ENCODE measurements at regions not wholly inside any gene's neighbourhood (a gene's known extent, or its start where the extent isn't known, plus 50 kb on each side); places are given as distances from the start of the nearest gene placed in this dataset.

DNA sequence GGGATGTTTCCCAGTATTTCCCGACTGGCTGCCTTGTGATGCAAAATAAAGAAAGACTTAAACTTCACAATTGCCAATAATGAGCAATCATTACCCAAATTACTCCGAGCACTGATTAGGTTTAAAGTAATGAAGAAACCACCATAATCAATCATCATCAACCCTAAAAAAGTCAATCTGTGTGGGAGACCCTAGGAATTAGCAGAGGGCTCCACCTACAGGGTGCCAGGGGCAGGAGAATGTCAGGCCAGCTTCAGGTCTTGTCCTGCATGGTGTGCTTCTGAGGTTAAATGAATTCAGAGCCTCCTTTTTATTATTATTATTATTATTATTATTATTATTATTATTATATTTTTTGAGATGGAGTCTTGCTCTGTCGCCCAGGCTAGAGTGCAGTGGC is 478.0 kb upstream of the ARRDC4 start:
- Mint-ChIP-seq H3K9me3 (peaks cover 20% of the 10 kb centered on the region), H3K4me1 (no peaks in the 10 kb centered on the region), H3K27me3 (ENCODE audit: low read depth) (no peaks in the 10 kb centered on the region; the same call in 1 of the 2 replicates), H3K36me3 (no peaks in the 10 kb centered on the region), H3K27ac (no peak overlapping the region), H3K4me3 (no peak overlapping the region)
- POLR2A ChIA-PET = no interaction called here
- CTCF ChIA-PET = interaction anchor here (0.7 to 1.5 kb wide), 3 partner anchors 9 to 237 kb away, joined by 3 to 18 read pairs (median 6); no protein-coding TSS in a partner anchor
- peak; percentile 45 for DNase-seq (ENCODE audit: low spot score)
- ATAC-seq = peak; percentile 87
- TF ChIP-seq KAT7 (CRISPR knock-in tag; IDR thresholded peaks at IDR 0.05; ENCODE audit: borderline replicate concordance) (no peak), HMGA2 (CRISPR knock-in tag; IDR thresholded peaks at IDR 0.05) (peak; percentile 57; the same call in 1 of the 2 replicates), ZNF423 (CRISPR knock-in tag; IDR thresholded peaks at IDR 0.05) (no peak), ZNF138 (CRISPR knock-in tag; conservative IDR thresholded peaks at IDR 0.05) (no peak)
- TF ChIP-seq, protein P1, sequence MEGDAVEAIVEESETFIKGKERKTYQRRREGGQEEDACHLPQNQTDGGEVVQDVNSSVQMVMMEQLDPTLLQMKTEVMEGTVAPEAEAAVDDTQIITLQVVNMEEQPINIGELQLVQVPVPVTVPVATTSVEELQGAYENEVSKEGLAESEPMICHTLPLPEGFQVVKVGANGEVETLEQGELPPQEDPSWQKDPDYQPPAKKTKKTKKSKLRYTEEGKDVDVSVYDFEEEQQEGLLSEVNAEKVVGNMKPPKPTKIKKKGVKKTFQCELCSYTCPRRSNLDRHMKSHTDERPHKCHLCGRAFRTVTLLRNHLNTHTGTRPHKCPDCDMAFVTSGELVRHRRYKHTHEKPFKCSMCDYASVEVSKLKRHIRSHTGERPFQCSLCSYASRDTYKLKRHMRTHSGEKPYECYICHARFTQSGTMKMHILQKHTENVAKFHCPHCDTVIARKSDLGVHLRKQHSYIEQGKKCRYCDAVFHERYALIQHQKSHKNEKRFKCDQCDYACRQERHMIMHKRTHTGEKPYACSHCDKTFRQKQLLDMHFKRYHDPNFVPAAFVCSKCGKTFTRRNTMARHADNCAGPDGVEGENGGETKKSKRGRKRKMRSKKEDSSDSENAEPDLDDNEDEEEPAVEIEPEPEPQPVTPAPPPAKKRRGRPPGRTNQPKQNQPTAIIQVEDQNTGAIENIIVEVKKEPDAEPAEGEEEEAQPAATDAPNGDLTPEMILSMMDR (IDR thresholded peaks at IDR 0.05) = no peak; the same call in 1 of the 2 replicates
- TF ChIP-seq, protein P2, sequence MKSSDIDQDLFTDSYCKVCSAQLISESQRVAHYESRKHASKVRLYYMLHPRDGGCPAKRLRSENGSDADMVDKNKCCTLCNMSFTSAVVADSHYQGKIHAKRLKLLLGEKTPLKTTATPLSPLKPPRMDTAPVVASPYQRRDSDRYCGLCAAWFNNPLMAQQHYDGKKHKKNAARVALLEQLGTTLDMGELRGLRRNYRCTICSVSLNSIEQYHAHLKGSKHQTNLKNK (CRISPR knock-in tag; IDR thresholded peaks at IDR 0.05) = no peak
- TF ChIP-seq, protein P3, sequence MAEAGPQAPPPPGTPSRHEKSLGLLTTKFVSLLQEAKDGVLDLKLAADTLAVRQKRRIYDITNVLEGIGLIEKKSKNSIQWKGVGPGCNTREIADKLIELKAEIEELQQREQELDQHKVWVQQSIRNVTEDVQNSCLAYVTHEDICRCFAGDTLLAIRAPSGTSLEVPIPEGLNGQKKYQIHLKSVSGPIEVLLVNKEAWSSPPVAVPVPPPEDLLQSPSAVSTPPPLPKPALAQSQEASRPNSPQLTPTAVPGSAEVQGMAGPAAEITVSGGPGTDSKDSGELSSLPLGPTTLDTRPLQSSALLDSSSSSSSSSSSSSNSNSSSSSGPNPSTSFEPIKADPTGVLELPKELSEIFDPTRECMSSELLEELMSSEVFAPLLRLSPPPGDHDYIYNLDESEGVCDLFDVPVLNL (CRISPR knock-in tag; IDR thresholded peaks at IDR 0.05; ENCODE audit: borderline replicate concordance, low read depth) = no peak

DNA sequence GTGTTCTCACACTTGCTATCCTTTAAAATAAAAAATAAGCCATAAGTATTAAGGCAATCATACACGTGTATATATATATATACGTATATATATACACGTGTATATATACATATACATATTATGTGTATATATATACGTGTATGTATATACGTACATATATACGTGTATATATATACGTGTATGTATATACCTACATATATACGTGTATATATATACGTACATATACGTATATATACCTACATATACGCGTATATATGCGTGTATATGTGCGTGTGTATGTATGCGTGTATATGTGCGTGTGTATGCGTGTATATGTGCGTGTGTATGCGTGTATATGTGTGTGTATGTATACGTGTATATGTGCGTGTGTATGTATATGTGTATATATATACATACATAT is 477.3 kb upstream of the ARRDC4 start:
- POLR2A ChIA-PET = no interaction called here
- Mint-ChIP-seq H3K27me3 (ENCODE audit: low read depth) (no peaks in the 10 kb centered on the region; the same call in 1 of the 2 replicates), H3K9me3 (peaks cover 20% of the 10 kb centered on the region), H3K36me3 (no peaks in the 10 kb centered on the region), H3K4me1 (no peaks in the 10 kb centered on the region), H3K27ac (no peak overlapping the region), H3K4me3 (no peak overlapping the region)
- TF ChIP-seq KAT7 (CRISPR knock-in tag; IDR thresholded peaks at IDR 0.05; ENCODE audit: borderline replicate concordance) (no peak), HMGA2 (CRISPR knock-in tag; IDR thresholded peaks at IDR 0.05) (0 out of 2 replicates have a peak, but pooled peaks have one; percentile 26)
- DNase-seq (ENCODE audit: low spot score) (no peak), ATAC-seq (no peak)
- CTCF ChIA-PET = interaction anchor here (0.7 to 1.5 kb wide), 3 partner anchors 9 to 238 kb away, joined by 3 to 18 read pairs (median 6); no protein-coding TSS in a partner anchor

DNA sequence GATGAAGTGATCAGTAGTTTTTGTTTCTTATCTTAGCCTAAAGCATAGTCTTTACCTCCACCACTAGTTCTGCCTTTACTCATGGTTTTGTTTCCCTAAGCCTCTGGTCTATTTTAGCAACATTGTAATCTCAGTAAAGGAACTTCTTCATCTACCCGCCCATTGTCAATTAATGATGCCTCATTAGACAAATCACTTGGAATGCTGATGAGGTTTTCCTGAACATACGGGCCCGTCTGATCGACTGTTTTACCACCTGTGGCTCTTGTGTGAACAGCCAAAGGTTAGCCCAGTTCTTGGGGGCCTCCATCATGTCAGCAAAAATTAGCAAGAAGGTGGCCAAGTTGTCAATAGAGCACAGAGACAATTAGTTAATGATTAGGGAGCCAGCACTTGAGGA is 470.1 kb upstream of the ARRDC4 start:
- ChIA-PET POLR2A (no interaction called here), CTCF (no interaction called here)
- Mint-ChIP-seq H3K27me3 (ENCODE audit: low read depth) (no peaks in the 10 kb centered on the region; the same call in 1 of the 2 replicates), H3K4me1 (no peaks in the 10 kb centered on the region), H3K36me3 (no peaks in the 10 kb centered on the region), H3K9me3 (peaks cover 10% of the 10 kb centered on the region), H3K4me3 (no peak overlapping the region), H3K27ac (no peak overlapping the region)
- DNase-seq (ENCODE audit: low spot score) (no peak), ATAC-seq (no peak)
- TF ChIP-seq, protein P4, sequence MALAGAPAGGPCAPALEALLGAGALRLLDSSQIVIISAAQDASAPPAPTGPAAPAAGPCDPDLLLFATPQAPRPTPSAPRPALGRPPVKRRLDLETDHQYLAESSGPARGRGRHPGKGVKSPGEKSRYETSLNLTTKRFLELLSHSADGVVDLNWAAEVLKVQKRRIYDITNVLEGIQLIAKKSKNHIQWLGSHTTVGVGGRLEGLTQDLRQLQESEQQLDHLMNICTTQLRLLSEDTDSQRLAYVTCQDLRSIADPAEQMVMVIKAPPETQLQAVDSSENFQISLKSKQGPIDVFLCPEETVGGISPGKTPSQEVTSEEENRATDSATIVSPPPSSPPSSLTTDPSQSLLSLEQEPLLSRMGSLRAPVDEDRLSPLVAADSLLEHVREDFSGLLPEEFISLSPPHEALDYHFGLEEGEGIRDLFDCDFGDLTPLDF (CRISPR knock-in tag; IDR thresholded peaks at IDR 0.05) = no peak
- TF ChIP-seq NFE2L1 (CRISPR knock-in tag; IDR thresholded peaks at IDR 0.05) (no peak), JUN (CRISPR knock-in tag; IDR thresholded peaks at IDR 0.05) (no peak), ZNF396 (CRISPR knock-in tag; IDR thresholded peaks at IDR 0.05; ENCODE audit: borderline replicate concordance) (no peak), PRRX2 (CRISPR knock-in tag; IDR thresholded peaks at IDR 0.05) (no peak), GRHL2 (CRISPR knock-in tag; IDR thresholded peaks at IDR 0.05; ENCODE audit: insufficient replicate concordance, severe bottlenecking) (no peak), KAT7 (CRISPR knock-in tag; IDR thresholded peaks at IDR 0.05; ENCODE audit: borderline replicate concordance) (no peak), ZNF219 (CRISPR knock-in tag; IDR thresholded peaks at IDR 0.05; ENCODE audit: borderline replicate concordance) (no peak), SMAD4 (CRISPR knock-in tag; IDR thresholded peaks at IDR 0.05) (no peak)
- TF ChIP-seq, protein P5, sequence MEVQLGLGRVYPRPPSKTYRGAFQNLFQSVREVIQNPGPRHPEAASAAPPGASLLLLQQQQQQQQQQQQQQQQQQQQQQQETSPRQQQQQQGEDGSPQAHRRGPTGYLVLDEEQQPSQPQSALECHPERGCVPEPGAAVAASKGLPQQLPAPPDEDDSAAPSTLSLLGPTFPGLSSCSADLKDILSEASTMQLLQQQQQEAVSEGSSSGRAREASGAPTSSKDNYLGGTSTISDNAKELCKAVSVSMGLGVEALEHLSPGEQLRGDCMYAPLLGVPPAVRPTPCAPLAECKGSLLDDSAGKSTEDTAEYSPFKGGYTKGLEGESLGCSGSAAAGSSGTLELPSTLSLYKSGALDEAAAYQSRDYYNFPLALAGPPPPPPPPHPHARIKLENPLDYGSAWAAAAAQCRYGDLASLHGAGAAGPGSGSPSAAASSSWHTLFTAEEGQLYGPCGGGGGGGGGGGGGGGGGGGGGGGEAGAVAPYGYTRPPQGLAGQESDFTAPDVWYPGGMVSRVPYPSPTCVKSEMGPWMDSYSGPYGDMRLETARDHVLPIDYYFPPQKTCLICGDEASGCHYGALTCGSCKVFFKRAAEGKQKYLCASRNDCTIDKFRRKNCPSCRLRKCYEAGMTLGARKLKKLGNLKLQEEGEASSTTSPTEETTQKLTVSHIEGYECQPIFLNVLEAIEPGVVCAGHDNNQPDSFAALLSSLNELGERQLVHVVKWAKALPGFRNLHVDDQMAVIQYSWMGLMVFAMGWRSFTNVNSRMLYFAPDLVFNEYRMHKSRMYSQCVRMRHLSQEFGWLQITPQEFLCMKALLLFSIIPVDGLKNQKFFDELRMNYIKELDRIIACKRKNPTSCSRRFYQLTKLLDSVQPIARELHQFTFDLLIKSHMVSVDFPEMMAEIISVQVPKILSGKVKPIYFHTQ (CRISPR knock-in tag; IDR thresholded peaks at IDR 0.05) = no peak
- TF ChIP-seq, protein P6, sequence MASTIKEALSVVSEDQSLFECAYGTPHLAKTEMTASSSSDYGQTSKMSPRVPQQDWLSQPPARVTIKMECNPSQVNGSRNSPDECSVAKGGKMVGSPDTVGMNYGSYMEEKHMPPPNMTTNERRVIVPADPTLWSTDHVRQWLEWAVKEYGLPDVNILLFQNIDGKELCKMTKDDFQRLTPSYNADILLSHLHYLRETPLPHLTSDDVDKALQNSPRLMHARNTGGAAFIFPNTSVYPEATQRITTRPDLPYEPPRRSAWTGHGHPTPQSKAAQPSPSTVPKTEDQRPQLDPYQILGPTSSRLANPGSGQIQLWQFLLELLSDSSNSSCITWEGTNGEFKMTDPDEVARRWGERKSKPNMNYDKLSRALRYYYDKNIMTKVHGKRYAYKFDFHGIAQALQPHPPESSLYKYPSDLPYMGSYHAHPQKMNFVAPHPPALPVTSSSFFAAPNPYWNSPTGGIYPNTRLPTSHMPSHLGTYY (CRISPR knock-in tag; IDR thresholded peaks at IDR 0.05) = no peak
- TF ChIP-seq, protein P7, sequence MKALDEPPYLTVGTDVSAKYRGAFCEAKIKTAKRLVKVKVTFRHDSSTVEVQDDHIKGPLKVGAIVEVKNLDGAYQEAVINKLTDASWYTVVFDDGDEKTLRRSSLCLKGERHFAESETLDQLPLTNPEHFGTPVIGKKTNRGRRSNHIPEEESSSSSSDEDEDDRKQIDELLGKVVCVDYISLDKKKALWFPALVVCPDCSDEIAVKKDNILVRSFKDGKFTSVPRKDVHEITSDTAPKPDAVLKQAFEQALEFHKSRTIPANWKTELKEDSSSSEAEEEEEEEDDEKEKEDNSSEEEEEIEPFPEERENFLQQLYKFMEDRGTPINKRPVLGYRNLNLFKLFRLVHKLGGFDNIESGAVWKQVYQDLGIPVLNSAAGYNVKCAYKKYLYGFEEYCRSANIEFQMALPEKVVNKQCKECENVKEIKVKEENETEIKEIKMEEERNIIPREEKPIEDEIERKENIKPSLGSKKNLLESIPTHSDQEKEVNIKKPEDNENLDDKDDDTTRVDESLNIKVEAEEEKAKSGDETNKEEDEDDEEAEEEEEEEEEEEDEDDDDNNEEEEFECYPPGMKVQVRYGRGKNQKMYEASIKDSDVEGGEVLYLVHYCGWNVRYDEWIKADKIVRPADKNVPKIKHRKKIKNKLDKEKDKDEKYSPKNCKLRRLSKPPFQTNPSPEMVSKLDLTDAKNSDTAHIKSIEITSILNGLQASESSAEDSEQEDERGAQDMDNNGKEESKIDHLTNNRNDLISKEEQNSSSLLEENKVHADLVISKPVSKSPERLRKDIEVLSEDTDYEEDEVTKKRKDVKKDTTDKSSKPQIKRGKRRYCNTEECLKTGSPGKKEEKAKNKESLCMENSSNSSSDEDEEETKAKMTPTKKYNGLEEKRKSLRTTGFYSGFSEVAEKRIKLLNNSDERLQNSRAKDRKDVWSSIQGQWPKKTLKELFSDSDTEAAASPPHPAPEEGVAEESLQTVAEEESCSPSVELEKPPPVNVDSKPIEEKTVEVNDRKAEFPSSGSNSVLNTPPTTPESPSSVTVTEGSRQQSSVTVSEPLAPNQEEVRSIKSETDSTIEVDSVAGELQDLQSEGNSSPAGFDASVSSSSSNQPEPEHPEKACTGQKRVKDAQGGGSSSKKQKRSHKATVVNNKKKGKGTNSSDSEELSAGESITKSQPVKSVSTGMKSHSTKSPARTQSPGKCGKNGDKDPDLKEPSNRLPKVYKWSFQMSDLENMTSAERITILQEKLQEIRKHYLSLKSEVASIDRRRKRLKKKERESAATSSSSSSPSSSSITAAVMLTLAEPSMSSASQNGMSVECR (CRISPR knock-in tag; IDR thresholded peaks at IDR 0.05; ENCODE audit: borderline replicate concordance) = no peak

Measured in WTC11 (cell line).